Renal cortex interstitium (tissue), 11 donors: ENCODE measurements at regions not wholly inside any gene's neighbourhood (a gene's known extent, or its start where the extent isn't known, plus 50 kb on each side); places are given as distances from the start of the nearest gene placed in this dataset.

ENCODE experiments used
- DNase-seq, 11 donors: peaks; one replicate each; pipeline ENCODE4 v3.0.0-alpha.2; 2013; ENCODE audit warnings: low read depth in 9 of 11, low spot score in 4 of 11; ENCODE audit errors: extremely low read depth in 1 of 11

DNA sequence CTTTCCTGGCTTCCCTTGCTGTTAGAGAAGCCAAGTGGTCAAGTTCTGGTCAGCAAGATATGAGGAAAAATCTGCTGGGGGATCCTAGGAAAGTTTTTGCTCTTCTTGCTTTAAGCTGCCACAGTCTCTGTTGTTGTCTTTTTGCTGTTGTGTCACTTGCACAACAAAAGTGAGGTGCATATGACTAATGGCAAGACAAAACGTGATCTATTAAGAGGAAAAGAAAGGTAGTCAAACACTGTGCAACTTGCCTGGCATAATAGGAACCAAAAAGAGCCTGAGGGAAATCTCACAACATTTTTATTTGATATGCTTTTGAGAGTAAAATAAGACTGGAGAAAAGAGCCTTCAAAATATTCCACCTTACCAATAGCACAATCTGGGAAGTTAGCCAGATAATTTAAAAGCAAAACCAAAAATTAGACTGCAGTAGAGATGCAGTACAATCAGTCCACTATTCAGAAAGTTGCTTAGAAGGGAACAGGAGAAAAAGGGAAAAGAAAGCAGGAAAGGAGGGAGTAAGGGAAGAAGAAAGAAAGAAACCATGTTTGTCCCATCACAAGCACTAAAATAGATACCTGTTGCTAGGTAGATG, 110.0 kb upstream of the SLC4A7 start:
- no peak for DNase-seq

DNA sequence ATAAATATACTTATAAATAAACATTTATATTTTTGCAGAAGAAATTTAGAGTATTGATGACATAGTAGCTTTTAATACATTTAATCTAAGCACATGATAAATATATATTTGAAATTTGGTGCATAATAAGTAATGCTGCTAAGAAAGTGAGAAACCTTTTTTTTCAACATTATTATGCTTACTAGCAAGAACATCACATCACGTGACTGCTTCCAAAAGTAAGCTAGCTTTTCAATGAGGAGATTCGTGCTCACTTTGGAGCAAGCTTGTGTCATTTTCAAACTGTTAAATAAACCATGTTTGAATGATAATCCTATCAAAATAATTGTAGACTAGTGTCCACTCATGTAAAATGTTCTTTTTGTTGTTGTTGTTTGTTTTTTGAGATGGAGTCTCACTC, 109.0 kb upstream of the SLC4A7 start:
- no peak for DNase-seq

DNA sequence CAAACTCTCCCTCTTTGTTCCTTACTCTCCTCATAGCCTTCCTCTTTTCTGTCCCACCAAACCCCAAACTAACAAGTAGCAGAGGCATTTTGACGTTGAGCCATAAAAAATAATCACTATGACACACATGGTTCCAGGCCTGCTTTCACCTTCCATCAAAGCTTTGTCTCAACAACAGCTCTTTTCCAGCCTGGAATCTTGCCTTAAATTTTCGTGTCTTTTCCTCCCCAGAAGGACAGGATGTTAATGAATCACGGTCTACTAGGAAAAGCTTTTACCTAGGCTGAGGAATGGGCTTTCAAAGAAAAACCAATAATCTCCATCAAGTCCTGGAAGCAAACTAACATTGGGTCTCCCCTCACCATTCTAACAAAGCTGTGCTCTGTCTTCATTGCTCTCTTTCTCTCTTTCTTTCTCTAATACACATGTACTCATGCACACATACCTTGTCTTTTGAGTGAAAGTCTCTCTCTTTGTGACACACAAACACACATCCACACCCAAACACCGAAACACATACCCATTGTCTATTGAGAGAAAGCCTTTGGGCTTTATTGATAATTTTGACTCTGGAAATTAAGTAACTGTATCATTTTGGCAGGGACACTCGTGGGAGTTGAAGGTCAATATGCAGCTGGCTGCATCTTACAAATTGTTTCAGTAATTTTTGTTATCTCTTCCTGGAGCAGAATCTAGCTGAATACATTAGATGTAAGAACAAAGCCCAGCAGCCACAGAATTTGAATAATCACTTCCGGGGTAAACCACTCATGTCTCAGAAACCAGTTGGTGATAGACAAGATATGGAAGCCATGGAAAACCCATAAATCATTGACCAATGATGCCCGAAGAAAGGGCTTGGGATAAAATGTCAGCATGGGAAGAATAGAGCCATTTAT, 107.4 kb upstream of the SLC4A7 start:
- no peak for DNase-seq

DNA sequence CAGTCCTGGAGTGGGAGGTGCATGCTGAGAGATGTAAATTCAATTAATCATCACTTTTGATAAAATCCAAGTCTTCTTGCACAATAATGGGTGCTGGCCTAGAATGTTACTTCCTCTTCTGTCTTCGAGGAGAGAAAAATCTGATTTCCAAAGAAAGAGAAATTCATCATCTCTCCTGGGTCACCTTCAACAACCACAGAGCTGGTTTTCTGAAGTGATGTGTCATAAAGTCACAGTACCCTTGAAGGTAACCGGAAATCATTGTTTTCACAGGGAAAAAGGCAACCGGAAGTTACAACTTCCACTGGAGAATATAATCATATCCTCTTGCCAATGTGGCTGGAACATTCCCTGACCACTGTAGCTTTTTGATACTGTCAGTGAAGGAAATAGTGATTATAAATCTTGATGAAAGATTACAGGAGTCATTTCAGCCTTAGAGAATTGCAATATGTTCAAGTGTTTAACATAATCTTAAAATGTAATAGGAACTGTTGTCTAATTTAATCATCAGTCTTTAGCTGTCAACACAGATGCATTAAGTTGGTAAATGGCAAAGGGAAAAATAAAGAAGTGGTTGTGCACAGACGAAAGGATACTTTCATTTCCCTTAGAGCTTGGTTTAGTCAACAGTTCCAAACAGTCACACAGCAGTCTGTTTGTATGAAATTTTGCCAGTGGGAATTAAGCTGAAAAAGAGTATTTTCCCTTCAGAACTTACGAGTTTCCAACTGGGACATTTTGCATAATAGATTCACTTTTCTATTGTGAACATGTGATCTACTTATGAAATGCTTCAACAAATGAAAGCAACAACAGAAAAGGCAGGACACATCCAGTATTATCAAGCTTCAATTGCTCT, 106.5 kb upstream of the SLC4A7 start:
- DNase-seq: no peak

DNA sequence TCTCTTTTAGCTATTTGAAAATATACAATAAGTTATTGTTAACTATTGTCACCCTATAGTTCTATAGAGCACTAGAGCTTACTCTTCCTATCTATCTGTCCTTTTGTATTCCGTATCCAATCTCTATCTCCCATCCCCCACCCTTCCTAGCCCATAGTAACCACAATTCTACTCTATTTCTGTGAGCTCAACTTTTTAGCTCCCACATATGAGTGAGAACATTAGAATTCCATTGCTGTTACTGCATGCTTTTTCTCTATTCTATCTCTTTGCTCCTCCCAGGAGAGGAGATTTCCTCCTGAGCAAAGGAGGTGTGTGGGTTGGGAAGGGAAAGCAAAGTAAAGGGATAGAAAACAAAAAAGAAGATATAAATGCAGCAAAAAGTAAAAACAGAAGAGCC, 105.6 kb upstream of the SLC4A7 start:
- no peak for DNase-seq

DNA sequence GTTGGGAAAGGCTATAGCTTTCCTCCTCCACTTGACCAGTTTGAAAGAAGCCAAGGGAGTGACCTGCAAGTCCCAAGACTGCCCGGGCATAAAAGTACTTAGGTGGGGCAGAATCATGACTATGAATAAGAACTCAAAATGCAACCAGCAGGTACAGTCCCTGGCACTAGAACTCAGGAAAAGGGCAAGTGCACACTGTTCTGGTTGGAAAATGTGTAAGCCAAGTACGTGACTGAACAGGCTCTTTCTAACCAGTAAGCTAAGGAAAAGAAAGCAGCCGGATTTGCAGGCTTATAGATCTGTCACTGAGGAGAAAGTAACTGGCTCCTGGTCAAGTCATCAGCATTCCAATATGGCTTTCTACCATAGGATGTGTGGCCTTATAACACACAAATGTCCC, 101.2 kb upstream of the SLC4A7 start:
- no peak for DNase-seq

DNA sequence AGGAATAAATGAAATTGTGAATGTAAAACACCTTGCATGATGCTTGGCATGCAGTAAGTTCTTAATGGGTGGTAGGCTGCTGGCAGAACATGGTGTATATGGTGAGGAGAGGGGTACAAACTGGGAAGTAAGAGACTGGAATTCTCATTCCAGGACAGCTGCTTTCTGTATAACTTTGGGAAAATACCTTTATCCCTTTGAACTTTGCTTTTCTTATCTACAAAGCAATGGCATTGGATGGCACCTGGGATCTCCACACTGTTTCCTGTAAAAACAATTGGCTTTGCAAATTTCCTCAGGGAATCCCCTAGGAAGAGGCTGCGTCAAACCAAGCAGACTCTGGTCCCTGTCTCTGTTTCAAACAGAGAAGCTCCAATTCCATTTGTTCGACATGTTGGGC, 100.7 kb upstream of the SLC4A7 start:
- no peak for DNase-seq

DNA sequence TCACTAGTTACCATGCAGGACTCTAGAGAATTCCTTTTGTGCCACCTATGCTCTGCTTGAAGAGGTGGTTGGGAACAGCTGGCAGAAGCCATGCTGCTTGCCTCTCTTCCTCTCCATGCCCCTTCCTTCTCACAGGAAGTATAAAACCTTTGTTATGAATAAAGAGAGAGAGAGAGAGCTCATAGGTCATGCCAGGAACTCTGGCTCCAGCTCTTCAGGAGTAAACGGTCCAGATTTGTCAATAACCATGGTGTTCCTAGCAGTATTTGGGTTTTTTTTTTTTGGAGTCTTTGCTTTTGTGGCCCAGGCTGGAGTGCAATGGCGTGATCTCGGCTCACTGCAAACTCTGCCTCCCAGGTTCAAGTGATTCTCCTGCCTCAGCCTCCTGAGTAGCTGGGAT, 97.7 kb upstream of the SLC4A7 start:
- no peak for DNase-seq

DNA sequence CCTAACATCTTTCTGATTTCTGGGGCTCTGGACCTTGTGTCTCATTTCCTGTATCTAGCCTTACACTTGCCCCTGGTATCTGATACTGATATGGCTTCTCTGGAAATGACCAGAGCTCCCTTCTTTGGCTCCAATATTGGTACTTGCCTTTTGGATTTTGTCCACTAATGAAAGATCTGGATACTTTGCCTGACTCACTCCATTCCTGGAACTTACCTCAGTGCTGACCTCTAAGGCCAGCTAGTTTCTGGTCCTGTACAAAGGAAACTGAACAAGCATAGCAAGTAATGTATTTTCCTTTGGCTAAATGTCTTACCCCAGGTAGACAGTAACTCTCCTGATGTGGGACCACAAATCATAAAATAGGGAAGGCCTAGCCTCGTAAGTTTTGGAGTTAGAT, 93.8 kb upstream of the SLC4A7 start:
- DNase-seq: no peak

DNA sequence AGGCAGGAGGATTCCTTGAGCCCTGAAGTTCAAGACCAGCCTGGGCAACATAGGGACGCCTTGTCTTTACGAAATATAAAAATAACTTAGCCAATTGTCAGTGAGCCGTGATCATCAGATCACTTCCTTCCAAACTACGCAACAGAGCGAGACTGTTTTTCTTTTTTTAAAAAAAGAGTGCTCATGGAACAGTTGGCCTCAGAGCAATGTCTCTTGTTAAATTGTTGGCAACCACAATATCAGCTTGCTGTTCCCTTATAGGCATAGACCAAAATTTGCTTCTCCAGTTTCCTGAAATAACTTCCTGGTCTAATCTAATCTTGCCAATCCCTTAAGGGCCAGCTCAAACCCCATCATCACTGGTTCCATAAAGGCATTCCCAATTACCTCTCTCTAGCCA, 93.3 kb upstream of the SLC4A7 start:
- no peak for DNase-seq

DNA sequence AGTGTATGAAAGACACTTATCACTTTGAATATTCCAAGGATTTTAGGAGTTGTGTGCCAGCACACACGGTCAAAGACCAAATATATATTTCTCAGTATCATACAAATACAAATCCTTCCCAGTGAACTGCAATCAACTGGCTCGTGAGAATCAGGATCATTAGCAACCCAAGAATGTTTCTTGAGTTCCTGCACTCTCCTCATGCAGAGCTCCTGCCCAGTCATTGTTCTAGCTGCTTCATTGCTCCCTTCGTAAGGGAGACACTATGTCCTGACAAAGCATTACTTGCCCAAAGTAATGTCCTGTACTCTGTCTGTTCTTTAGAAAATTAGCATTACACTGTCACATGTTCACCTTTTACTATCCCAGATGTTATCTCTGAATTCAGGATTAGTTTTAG, 92.0 kb upstream of the SLC4A7 start:
- DNase-seq: no peak

DNA sequence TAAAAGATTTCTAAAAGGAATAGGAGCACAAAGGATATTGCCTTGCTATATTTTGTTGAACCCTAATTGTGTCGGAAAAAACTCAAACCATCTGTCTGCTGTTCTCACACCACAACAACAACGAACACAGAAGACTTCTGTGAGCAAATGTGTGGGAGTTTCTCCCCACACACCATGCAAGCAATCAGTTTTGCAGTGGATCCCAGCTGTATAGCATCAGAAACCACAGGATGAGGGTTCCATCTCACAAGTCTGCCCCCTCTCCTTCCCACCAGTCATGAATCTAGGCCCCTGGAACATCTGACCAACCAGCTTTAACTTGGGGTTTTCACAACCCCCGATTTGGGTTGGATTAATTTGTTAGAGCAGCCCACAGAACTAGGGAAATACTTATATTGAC, 91.3 kb upstream of the SLC4A7 start:
- no peak for DNase-seq

DNA sequence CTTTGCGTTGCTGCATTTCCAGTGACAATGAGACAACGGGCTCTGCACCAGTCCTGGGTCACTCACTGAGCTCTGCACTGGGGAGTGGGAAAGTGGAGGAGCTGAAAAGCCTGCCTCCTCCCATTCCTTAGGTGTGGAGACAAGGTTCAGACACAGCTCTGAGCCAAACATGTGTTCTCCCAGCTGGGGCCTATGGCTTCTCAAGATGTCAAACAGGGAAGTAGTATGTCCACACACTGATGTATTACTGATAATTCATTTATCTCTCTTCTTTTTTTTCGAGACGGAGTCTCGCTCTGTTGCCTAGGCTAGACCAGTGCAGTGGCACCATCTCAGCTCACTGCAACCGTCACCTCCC, 90.2 kb upstream of the SLC4A7 start:
- no peak for DNase-seq

DNA sequence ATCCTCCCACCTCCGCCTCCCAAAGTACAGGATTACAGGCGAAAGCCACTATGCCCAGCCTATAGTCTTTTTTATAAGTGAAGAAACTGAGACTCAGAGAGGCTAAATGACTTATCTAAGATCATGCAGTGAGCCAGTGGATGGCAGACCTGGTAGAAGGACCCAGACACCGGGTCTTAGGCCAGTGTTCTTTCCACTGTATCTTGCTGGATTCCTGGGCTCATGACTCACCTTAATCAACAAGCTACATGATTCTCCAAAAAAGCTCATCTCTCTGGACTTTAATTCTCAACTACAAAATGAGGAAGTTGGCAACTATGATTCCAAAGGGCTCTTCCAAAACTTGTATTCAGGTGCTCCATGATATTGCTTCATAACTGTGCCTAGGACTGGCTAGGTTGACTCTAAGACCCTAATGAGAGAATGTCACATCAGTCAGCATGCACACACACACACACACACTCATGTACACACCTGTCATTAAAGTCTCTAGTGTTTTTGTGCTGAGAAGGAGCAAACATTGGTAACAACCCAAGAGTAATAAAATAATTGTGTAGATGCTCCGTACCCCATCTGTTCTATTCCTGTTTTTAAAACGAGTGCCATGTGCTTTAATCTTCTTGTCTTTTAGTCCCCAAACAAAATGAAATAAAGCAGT, 89.7 kb upstream of the SLC4A7 start:
- no peak for DNase-seq

DNA sequence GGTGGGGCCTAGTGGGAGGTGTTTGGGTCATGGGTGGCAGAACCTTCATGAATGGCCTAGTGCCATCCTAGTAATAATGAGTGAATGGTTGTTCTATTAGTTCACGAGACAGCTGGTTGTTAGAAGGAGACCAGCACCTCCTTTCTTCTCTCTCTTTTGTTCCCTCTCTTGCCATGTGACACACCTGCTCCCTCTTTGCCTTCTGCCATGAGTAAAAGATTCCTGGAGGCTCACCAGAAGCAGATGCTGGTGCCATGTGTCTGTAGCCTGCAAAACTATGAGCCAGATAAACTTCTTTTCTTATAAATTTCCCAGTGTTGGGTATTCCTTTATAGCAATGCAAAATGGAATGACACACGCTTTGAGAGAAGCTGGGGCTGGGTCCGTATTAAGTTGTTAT, 89.0 kb upstream of the SLC4A7 start:
- DNase-seq: no peak

DNA sequence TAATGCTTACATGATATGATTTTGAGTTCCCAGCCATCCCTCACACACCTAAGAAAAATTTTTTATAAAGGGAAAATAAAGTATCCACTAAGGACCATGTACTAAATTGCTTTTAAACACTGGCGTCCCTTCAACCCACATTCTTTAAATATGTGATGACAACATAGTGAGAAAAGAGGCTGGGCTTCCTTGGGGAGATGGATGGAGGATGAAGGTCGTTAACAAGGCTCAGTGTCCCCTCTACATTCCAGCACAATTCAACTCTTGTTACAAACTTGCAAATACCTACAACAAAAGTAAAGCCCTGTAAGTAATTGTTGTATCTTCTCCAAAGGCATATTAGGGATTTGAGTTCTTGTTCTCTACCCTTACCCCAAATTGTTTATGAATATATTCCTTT, 87.2 kb upstream of the SLC4A7 start:
- DNase-seq: no peak

DNA sequence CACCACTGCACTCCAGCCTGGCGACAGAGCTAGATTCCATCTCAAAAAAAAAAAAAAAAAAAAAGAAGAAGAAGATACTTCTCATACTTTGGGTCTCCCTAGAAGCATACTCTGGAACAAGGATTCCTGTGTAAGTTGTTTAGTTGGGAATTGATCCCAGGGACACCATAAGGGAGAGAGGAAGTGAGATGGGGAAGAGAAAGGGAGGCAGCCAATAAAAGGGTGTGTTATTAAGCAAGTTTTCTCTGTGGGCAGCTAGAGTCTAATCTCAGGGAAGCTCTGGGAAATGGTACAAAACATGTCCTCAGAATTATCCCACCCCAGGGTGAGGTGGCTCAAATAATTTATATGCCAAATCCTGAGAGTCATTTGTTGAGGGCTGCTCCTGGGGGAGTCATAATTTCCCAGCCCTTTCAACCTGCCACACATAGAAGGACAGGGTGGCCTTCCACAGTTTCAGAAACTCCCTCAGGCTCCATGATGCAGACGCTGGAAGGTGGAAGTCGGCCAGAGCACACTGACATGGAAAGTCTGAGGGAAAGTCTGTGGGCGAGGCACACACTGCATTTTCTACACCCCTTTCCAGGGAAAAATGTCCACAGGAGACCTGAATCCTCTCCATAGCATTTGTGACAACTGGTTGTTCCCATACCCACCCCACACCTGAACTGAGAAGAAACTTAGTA, 86.4 kb upstream of the SLC4A7 start:
- no peak for DNase-seq

DNA sequence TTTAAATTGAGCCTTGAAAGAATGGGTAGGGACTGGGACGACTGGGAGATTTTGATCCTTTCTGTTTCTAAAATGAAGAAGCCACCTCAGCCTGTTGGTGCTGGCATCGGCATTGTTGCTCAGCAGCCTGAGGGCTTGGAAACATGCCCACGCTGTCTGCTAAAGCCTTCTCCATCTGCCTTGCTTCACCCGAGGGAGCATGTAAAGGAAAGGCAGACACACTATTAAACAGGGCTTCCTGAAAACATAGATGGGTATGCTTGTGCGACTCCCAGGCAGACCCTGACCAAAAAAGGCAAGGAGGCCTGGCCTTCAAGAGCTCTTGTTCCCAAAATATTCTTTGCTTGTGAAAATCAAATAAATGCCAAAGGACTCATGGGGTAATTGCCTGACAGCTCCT, 84.2 kb upstream of the SLC4A7 start:
- DNase-seq: no peak

DNA sequence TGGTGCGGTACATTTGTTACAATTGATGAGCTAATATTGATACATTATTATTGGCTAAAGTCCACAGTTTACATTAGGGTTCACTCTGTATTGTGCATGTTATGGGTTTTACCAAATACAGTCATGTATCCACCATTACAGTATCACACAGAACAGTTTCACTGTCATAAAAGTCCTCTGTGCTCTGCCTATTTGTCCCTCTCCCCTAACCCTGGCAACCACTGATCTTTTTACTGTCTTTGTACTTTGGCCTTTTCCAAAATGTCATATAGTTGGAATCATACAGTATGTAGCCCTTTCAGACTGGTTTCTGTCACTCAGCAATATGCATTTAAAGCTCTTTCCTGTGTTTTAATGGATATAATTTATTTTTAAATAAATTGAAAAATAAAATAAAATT, 83.1 kb upstream of the SLC4A7 start:
- no peak for DNase-seq
